ENCODE measurements at regions not wholly inside any gene's neighbourhood (a gene's known extent, or its start where the extent isn't known, plus 50 kb on each side); places are given as distances from the start of the nearest gene placed in this dataset.
A peak's percentile ranks its signal among the peaks of the same experiment; 100 is the strongest.

GRCh38 chr5:174606153-174606552 lies 118.2 kb upstream of the MSX2 start:
- intact Hi-C loops (cut with DNase I; ENCODE audit: low total_unique reads), result no loop called here
- TF ChIP-seq POLR2AphosphoS5 (IDR thresholded peaks at IDR 0.05) (no peak), CTCF (IDR thresholded peaks at IDR 0.05) (no peak), POLR2A (IDR thresholded peaks at IDR 0.05) (no peak)

GRCh38 chr5:174606646-174607045 lies 117.7 kb upstream of the MSX2 start:
- intact Hi-C loops (cut with DNase I; ENCODE audit: low total_unique reads), result no loop called here
- no peaks in the 10 kb centered on the region for H3K9me3 ChIP-seq
- no peak for DNase-seq (ENCODE audit: low spot score in 2 of 2)
- H3K4me1 ChIP-seq, result no peaks in the 10 kb centered on the region
- no peak overlapping the region for H3K27ac ChIP-seq
- no peak overlapping the region for H3K4me3 ChIP-seq
- no peaks in the 10 kb centered on the region for H3K27me3 ChIP-seq
- no peak for TF ChIP-seq POLR2A (IDR thresholded peaks at IDR 0.05)
- no peak for TF ChIP-seq CTCF (IDR thresholded peaks at IDR 0.05)
- no peak for TF ChIP-seq POLR2AphosphoS5 (IDR thresholded peaks at IDR 0.05)
- H3K36me3 ChIP-seq, result no peaks in the 10 kb centered on the region

More at GRCh38 chr5:174606153-174606552, 118.2 kb upstream of the MSX2 start:
- no peaks in the 10 kb centered on the region for H3K27me3 ChIP-seq
- H3K4me1 ChIP-seq, result no peaks in the 10 kb centered on the region
- no peak overlapping the region for H3K4me3 ChIP-seq
- no peaks in the 10 kb centered on the region for H3K36me3 ChIP-seq
- DNase-seq (ENCODE audit: low spot score in 2 of 2), result no peak
- H3K27ac ChIP-seq, result no peak overlapping the region
- H3K9me3 ChIP-seq, result no peaks in the 10 kb centered on the region

- Histone ChIP-seq H3K4me1 (no peaks in the 10 kb centered on the region), H3K9me3 (no peaks in the 10 kb centered on the region), H3K4me3 (no peak overlapping the region), H3K27ac (no peak overlapping the region), H3K36me3 (no peaks in the 10 kb centered on the region), H3K27me3 (no peaks in the 10 kb centered on the region)
- intact Hi-C loops (cut with DNase I; ENCODE audit: low total_unique reads), result no loop called here
- TF ChIP-seq POLR2AphosphoS5 (IDR thresholded peaks at IDR 0.05), result no peak
- no peak for TF ChIP-seq POLR2A (IDR thresholded peaks at IDR 0.05)
- no peak for TF ChIP-seq CTCF (IDR thresholded peaks at IDR 0.05)
- no peak for DNase-seq (ENCODE audit: low spot score in 2 of 2)
Measured at GRCh38 chr5:174607205-174607604, 117.2 kb upstream of the MSX2 start.

GRCh38 chr5:174607916-174608315 lies 116.5 kb upstream of the MSX2 start:
- no peaks in the 10 kb centered on the region for H3K36me3 ChIP-seq
- H3K4me1 ChIP-seq, result no peaks in the 10 kb centered on the region
- no peak for DNase-seq (ENCODE audit: low spot score in 2 of 2)
- H3K27ac ChIP-seq, result no peak overlapping the region
- no peak overlapping the region for H3K4me3 ChIP-seq
- intact Hi-C loops (cut with DNase I; ENCODE audit: low total_unique reads), result no loop called here
- H3K27me3 ChIP-seq, result no peaks in the 10 kb centered on the region
- H3K9me3 ChIP-seq, result no peaks in the 10 kb centered on the region
- no peak for TF ChIP-seq CTCF (IDR thresholded peaks at IDR 0.05)
- no peak for TF ChIP-seq POLR2AphosphoS5 (IDR thresholded peaks at IDR 0.05)
- no peak for TF ChIP-seq POLR2A (IDR thresholded peaks at IDR 0.05)

- Histone ChIP-seq H3K36me3 (no peaks in the 10 kb centered on the region), H3K27me3 (no peaks in the 10 kb centered on the region), H3K4me1 (no peaks in the 10 kb centered on the region), H3K9me3 (no peaks in the 10 kb centered on the region), H3K27ac (peak overlapping the region in 1 of 2 donors; percentile 19), H3K4me3 (no peak overlapping the region)
- DNase-seq (ENCODE audit: low spot score in 2 of 2), result peak in 1 of 2 donors; percentile 34
- no peak for TF ChIP-seq POLR2A (IDR thresholded peaks at IDR 0.05)
- no peak for TF ChIP-seq CTCF (IDR thresholded peaks at IDR 0.05)
- TF ChIP-seq POLR2AphosphoS5 (IDR thresholded peaks at IDR 0.05), result no peak
- intact Hi-C loops (cut with DNase I; ENCODE audit: low total_unique reads), result no loop called here
Measured at GRCh38 chr5:174608631-174609097, 115.7 kb upstream of the MSX2 start.
